H1 (cell line): ENCODE measurements at regions not wholly inside any gene's neighbourhood (a gene's known extent, or its start where the extent isn't known, plus 50 kb on each side); places are given as distances from the start of the nearest gene placed in this dataset.

Experiments used
- CTCF ChIA-PET: fragments of 300-600 bp; sonication (Branson Sonifier 250); formaldehyde crosslinking; loops from one replicate; lab custom pipeline; 2021; ENCODE audit not compliant: partially characterized antibody; lab: Charles Lee
- POLR2A ChIA-PET: fragments of 300-600 bp; sonication (Branson Sonifier 250); formaldehyde crosslinking; loops from one replicate; lab custom pipeline; 2021; ENCODE audit warnings: inconsistent platforms; ENCODE audit not compliant: partially characterized antibody; lab: Charles Lee
- DNase-seq, 2 experiments: peaks; one replicate each; pipeline versions ENCODE4 v3.0.0 to v3.0.0-alpha.2; 2010 to 2022; ENCODE audit warnings: low spot score in 2 of 2, low read depth in 1 of 2, mixed read lengths in 1 of 2
- FAIRE-seq: peaks from 2 replicates; lab custom pipeline; 2011; peaks lifted over from hg19 to GRCh38; lab: Jason Lieb, UNC
- H2AFZ ChIP-seq: 2 replicates; pipeline ENCODE4 v1.8.1; 2012; ENCODE audit warnings: low read length, inconsistent platforms
- H2AK5ac ChIP-seq: 2 replicates; pipeline ENCODE4 v1.6.1; 2013; ENCODE audit warnings: low read depth, low read length
- H2BK120ac ChIP-seq: replicated peaks from 2 replicates; pipeline ENCODE3; 2013; ENCODE audit warnings: low read depth, low read length, inconsistent platforms
- H2BK12ac ChIP-seq: 2 replicates; pipeline ENCODE4 v1.6.1; 2013; ENCODE audit warnings: low read depth, low read length
- H2BK15ac ChIP-seq: 2 replicates; pipeline ENCODE4 v1.6.1; 2013; ENCODE audit warnings: low read length
- H2BK20ac ChIP-seq: 2 replicates; pipeline ENCODE4 v1.6.1; 2013; ENCODE audit warnings: low read length
- H2BK5ac ChIP-seq: 2 replicates; pipeline ENCODE4 v1.6.1; 2013; ENCODE audit warnings: low read depth, low read length
- H3K14ac ChIP-seq: 2 replicates; pipeline ENCODE4 v1.6.1; 2013; ENCODE audit warnings: inconsistent platforms; ENCODE audit not compliant: insufficient read length
- H3K18ac ChIP-seq: 2 replicates; pipeline ENCODE4 v1.6.1; 2013; ENCODE audit warnings: low read length; ENCODE audit errors: extremely low read depth
- H3K23ac ChIP-seq: 2 replicates; pipeline ENCODE4 v1.6.1; 2013; ENCODE audit warnings: inconsistent platforms; ENCODE audit not compliant: insufficient read length
- H3K23me2 ChIP-seq: 2 replicates; pipeline ENCODE4 v1.6.1; 2013; ENCODE audit warnings: low read depth, low read length
- H3K27ac ChIP-seq: 2 replicates; pipeline ENCODE4 v1.6.1; 2011; ENCODE audit warnings: low read depth, low read length, inconsistent platforms
- H3K27me3 ChIP-seq, 4 experiments: replicated peaks in 1 of 4; 1 replicate in 1 of 4; 2 replicates in 3 of 4; pipeline versions ENCODE4 v1.6.1 to v1.8.1; 2011 to 2013; ENCODE audit warnings: low read length in 3 of 4, mild to moderate bottlenecking in 3 of 4, inconsistent platforms in 2 of 4, mixed read lengths in 2 of 4, moderate library complexity in 1 of 4; ENCODE audit not compliant: control insufficient read depth in 3 of 4, insufficient read depth in 3 of 4; ENCODE audit errors: extremely low read depth in 1 of 4
- H3K36me3 ChIP-seq, 4 experiments: 2 replicates each; pipeline versions ENCODE4 v1.6.1 to v1.8.1; 2011 to 2013; ENCODE audit warnings: mild to moderate bottlenecking in 4 of 4, low read length in 3 of 4, moderate library complexity in 2 of 4, control low read depth in 1 of 4, inconsistent platforms in 1 of 4; ENCODE audit not compliant: insufficient read depth in 4 of 4, control insufficient read depth in 2 of 4
- H3K4ac ChIP-seq: replicated peaks from 2 replicates; pipeline ENCODE3; 2013; ENCODE audit warnings: low read length, low read depth, mixed read lengths, inconsistent platforms; ENCODE audit not compliant: insufficient read length
- H3K4me1 ChIP-seq, 4 experiments: replicated peaks in 1 of 4; 1 replicate in 1 of 4; 2 replicates in 3 of 4; pipeline versions ENCODE4 v1.6.1 to v1.8.1; 2011 to 2013; ENCODE audit warnings: low read length in 3 of 4, inconsistent platforms in 2 of 4, mixed read lengths in 1 of 4; ENCODE audit not compliant: insufficient read depth in 4 of 4, control insufficient read depth in 3 of 4
- H3K4me2 ChIP-seq, 2 experiments: 2 replicates each; pipeline versions ENCODE4 v1.6.1 to v1.8.1; 2011 to 2013; ENCODE audit warnings: low read depth in 2 of 2, low read length in 2 of 2, control low read depth in 1 of 2, inconsistent platforms in 1 of 2, mild to moderate bottlenecking in 1 of 2; ENCODE audit not compliant: insufficient read depth in 1 of 2
- H3K4me3 ChIP-seq, 4 experiments: fragments of 200-600, 300-600 bp in 1 of 4; sonication (generic), shearing (Covaris generic), sonication (Bioruptor Twin) in 1 of 4; 2 replicates each; pipeline versions ENCODE4 v1.5.1 to v1.8.1; 2011 to 2016; ENCODE audit warnings: low read length in 4 of 4, low read depth in 3 of 4, control low read depth in 2 of 4, inconsistent platforms in 2 of 4, mild to moderate bottlenecking in 2 of 4, mixed read lengths in 1 of 4, moderate library complexity in 1 of 4; ENCODE audit not compliant: insufficient read depth in 2 of 4; ENCODE audit errors: extremely low read depth in 1 of 4
- H3K56ac ChIP-seq: replicated peaks from 2 replicates; pipeline ENCODE3; 2013; ENCODE audit warnings: low read depth, mild to moderate bottlenecking, mixed read lengths, low read length, inconsistent platforms; ENCODE audit not compliant: insufficient read length
- H3K79me1 ChIP-seq: 2 replicates; pipeline ENCODE4 v1.6.1; 2013; ENCODE audit warnings: low read depth, low read length, control low read depth
- H3K79me2 ChIP-seq, 2 experiments: 2 replicates each; pipeline versions ENCODE4 v1.6.1 to v1.8.1; 2012 to 2013; ENCODE audit warnings: low read length in 2 of 2, mild to moderate bottlenecking in 2 of 2, inconsistent platforms in 1 of 2; ENCODE audit not compliant: insufficient read depth in 2 of 2, control insufficient read depth in 1 of 2
- H3K9ac ChIP-seq, 4 experiments: replicated peaks in 1 of 4; 1 replicate in 1 of 4; 2 replicates in 3 of 4; pipeline versions ENCODE4 v1.6.1 to v1.8.1; 2011 to 2013; ENCODE audit warnings: low read depth in 3 of 4, low read length in 3 of 4, control low read depth in 2 of 4, mild to moderate bottlenecking in 2 of 4, moderate library complexity in 2 of 4, inconsistent platforms in 1 of 4; ENCODE audit errors: extremely low read depth in 1 of 4
- H3K9me3 ChIP-seq, 2 experiments: 2 replicates each; pipeline versions ENCODE4 v1.6.1 to v1.8.1; 2012 to 2013; ENCODE audit warnings: mild to moderate bottlenecking in 2 of 2, moderate library complexity in 2 of 2, control low read depth in 1 of 2, inconsistent platforms in 1 of 2, low read depth in 1 of 2, low read length in 1 of 2, mixed read lengths in 1 of 2; ENCODE audit not compliant: insufficient read depth in 2 of 2
- H4K20me1 ChIP-seq, 2 experiments: replicated peaks in 1 of 2; 2 replicates each; pipeline versions ENCODE3 to v1.8.1; 2011 to 2013; ENCODE audit warnings: inconsistent platforms in 2 of 2, low read length in 2 of 2, mild to moderate bottlenecking in 1 of 2; ENCODE audit not compliant: insufficient read depth in 2 of 2, control insufficient read depth in 1 of 2
- H4K5ac ChIP-seq: 2 replicates; pipeline ENCODE4 v1.6.1; 2013; ENCODE audit warnings: low read length, low read depth, mixed read lengths, inconsistent platforms; ENCODE audit not compliant: insufficient read length
- H4K8ac ChIP-seq: 2 replicates; pipeline ENCODE4 v1.8.0; 2013; ENCODE audit warnings: mild to moderate bottlenecking, moderate library complexity, low read length, inconsistent platforms; ENCODE audit not compliant: insufficient read depth; ENCODE audit errors: extremely low read depth
- H4K91ac ChIP-seq: replicated peaks from 2 replicates; pipeline ENCODE3; 2013; ENCODE audit warnings: low read length, mixed read lengths, inconsistent platforms; ENCODE audit not compliant: insufficient read length
- EZH2 ChIP-seq: fragments of 200-600 bp; sonication (generic); IDR thresholded peaks from 2 replicates; pipeline ENCODE4 v1.7.1; 2012; ENCODE audit warnings: low read depth, mild to moderate bottlenecking, moderate library complexity, low read length, inconsistent platforms; ENCODE audit not compliant: severe bottlenecking
- HDAC2 ChIP-seq, 2 experiments: fragments of 300-600 bp in 1 of 2; sonication (generic) in 1 of 2; IDR thresholded peaks; 2 replicates each; pipeline ENCODE4 v1.6.1; 2011 to 2012; ENCODE audit warnings: low read depth in 2 of 2, low read length in 2 of 2, mild to moderate bottlenecking in 2 of 2, moderate library complexity in 2 of 2, borderline replicate concordance in 1 of 2, inconsistent platforms in 1 of 2
- JUND ChIP-seq: IDR thresholded peaks from 2 replicates; pipeline ENCODE4 v1.6.1; 2011; ENCODE audit warnings: mild to moderate bottlenecking, improper control_type of control experiment, low read length
- POU5F1 ChIP-seq: IDR thresholded peaks from 2 replicates; pipeline ENCODE4 v1.6.1; 2011; ENCODE audit warnings: low read depth, mild to moderate bottlenecking, low read length, moderate library complexity
- SIX5 ChIP-seq: IDR thresholded peaks from 2 replicates; pipeline ENCODE4 v1.6.1; 2011; ENCODE audit warnings: mild to moderate bottlenecking, low read depth, low read length
- WGBS, 2 experiments: shearing (Covaris generic) in 1 of 2; methylation state at CpG; one replicate each; pipeline versions ENCODE4 v1.1.6 to v1.1.7; 2013 to 2015; ENCODE audit warnings: low lambda C conversion rate in 2 of 2, mixed read lengths in 2 of 2, inconsistent platforms in 1 of 2, low coverage in 1 of 2, missing lambda C conversion rate in 1 of 2; ENCODE audit not compliant: insufficient replicate concordance in 2 of 2, insufficient coverage in 1 of 2, insufficient read length in 1 of 2; ENCODE audit errors: extremely low coverage in 1 of 2, missing lambda C conversion rate in 1 of 2; 5-methylcytosine and 5-hydroxymethylcytosine counted together

GRCh38 chr2:129550536-129550935, 428.9 kb upstream of the RAB6C start:
- Histone ChIP-seq H2BK12ac (no peak overlapping the region), H3K9me3 (peaks cover 0 to 3% of the 10 kb centered on the region in 2 experiments; a peak in 1 of 4 replicates), H3K4me1 (peaks cover 3 to 7% (median 6%) of the 10 kb centered on the region in 4 experiments; a peak in 4 of 7 replicates), H2BK120ac (no peak overlapping the region), H3K18ac (no peak overlapping the region), H3K23ac (no peak overlapping the region), H2BK15ac (no peak overlapping the region), H3K79me1 (no peaks in the 10 kb centered on the region), H3K36me3 (no peaks in the 10 kb centered on the region), H3K9ac (no peak overlapping the region), H4K20me1 (no peaks in the 10 kb centered on the region), H2AFZ (no peak overlapping the region), H3K4me3 (no peak overlapping the region), H4K5ac (no peak overlapping the region), H3K27ac (no peak overlapping the region), H4K91ac (no peak overlapping the region), H2AK5ac (no peak overlapping the region), H4K8ac (no peak overlapping the region), H3K4ac (no peak overlapping the region), H3K4me2 (no peak overlapping the region), H3K23me2 (no peaks in the 10 kb centered on the region), H3K79me2 (no peaks in the 10 kb centered on the region), H2BK20ac (no peak overlapping the region), H3K27me3 (no peaks in the 10 kb centered on the region), H2BK5ac (no peak overlapping the region), H3K56ac (no peak overlapping the region), H3K14ac (no peak overlapping the region)
- TF ChIP-seq POU5F1, result no peak
- TF ChIP-seq JUND, result no peak
- no peak for TF ChIP-seq HDAC2 (IDR thresholded peaks at IDR 0.05; ENCODE audit: borderline replicate concordance in 1 of 2, low read depth in 2 of 2, low read length in 2 of 2)
- TF ChIP-seq EZH2, result no peak
- no peak for TF ChIP-seq SIX5
- DNase-seq, result no peak
- FAIRE-seq, result no peak
- ChIA-PET POLR2A (no interaction called here), CTCF (interaction anchor here (1.3 kb wide), 1 partner anchor 37 kb away, joined by 5 read pairs; no protein-coding TSS in a partner anchor)
- 89% methylated on average over 4 of the region's 4 CpGs; no CpG with 5 or more reads in 1 of the 2 experiments for WGBS, 2 experiments
